CD14-positive monocyte (primary cell): ENCODE measurements at regions not wholly inside any gene's neighbourhood (a gene's known extent, or its start where the extent isn't known, plus 50 kb on each side); places are given as distances from the start of the nearest gene placed in this dataset.

Experiments used
- DNase-seq, 3 donors: peaks; one replicate each; pipeline ENCODE4 v3.0.0-alpha.2; 2011 to 2022
- H2AFZ ChIP-seq: 2 replicates; pipeline ENCODE4 v1.6.0; 2012; ENCODE audit warnings: mild to moderate bottlenecking, low read depth, low read length, inconsistent platforms; ENCODE audit not compliant: insufficient read depth, poor library complexity, severe bottlenecking
- H3K27ac ChIP-seq, 2 donors: 1 replicate in 1 of 2; 2 replicates in 1 of 2; pipeline ENCODE4 v1.5.1; 2012 to 2013; ENCODE audit warnings: low read length in 2 of 2, control low read depth in 1 of 2, inconsistent platforms in 1 of 2, low read depth in 1 of 2, mild to moderate bottlenecking in 1 of 2
- H3K27me3 ChIP-seq, 2 donors: one replicate each; pipeline versions ENCODE4 v1.6.0 to v1.6.1; 2011 to 2013; ENCODE audit warnings: low read length in 2 of 2; ENCODE audit not compliant: control insufficient read depth in 2 of 2, insufficient read depth in 2 of 2
- H3K36me3 ChIP-seq, 2 donors: replicated peaks in 1 of 2; 1 replicate in 1 of 2; 2 replicates in 1 of 2; pipeline versions ENCODE4 v1.5.1 to v1.6.1; 2012 to 2013; ENCODE audit warnings: low read length in 2 of 2, control low read depth in 1 of 2, inconsistent platforms in 1 of 2, mild to moderate bottlenecking in 1 of 2; ENCODE audit not compliant: insufficient read depth in 2 of 2, control insufficient read depth in 1 of 2
- H3K4me1 ChIP-seq, 2 donors: 1 replicate in 1 of 2; 2 replicates in 1 of 2; pipeline versions ENCODE4 v1.5.1 to v1.6.1; 2012 to 2013; ENCODE audit warnings: low read length in 2 of 2, control low read depth in 1 of 2, inconsistent platforms in 1 of 2, mild to moderate bottlenecking in 1 of 2, moderate library complexity in 1 of 2; ENCODE audit not compliant: insufficient read depth in 2 of 2, control insufficient read depth in 1 of 2
- H3K4me2 ChIP-seq: replicated peaks from 2 replicates; pipeline ENCODE3; 2012; ENCODE audit warnings: low read length, moderate library complexity, mild to moderate bottlenecking; ENCODE audit not compliant: poor library complexity, severe bottlenecking; ENCODE audit errors: extremely low read depth
- H3K4me3 ChIP-seq, 3 experiments: fragments of 200-600 bp in 1 of 3; sonication (generic) in 1 of 3; replicated peaks in 1 of 3; 1 replicate in 2 of 3; 2 replicates in 1 of 3; pipeline ENCODE4 v1.5.1; 2011 to 2013; ENCODE audit warnings: low read length in 3 of 3, mild to moderate bottlenecking in 3 of 3, control low read depth in 2 of 3, low read depth in 2 of 3, inconsistent platforms in 1 of 3, moderate library complexity in 1 of 3
- H3K79me2 ChIP-seq: 2 replicates; pipeline ENCODE4 v1.6.0; 2012; ENCODE audit warnings: mild to moderate bottlenecking, control low read depth, inconsistent platforms, low read length, moderate library complexity; ENCODE audit not compliant: insufficient read depth
- H3K9ac ChIP-seq: 2 replicates; pipeline ENCODE4 v1.6.0; 2017; ENCODE audit warnings: low read length, mild to moderate bottlenecking; ENCODE audit not compliant: insufficient read depth, poor library complexity, severe bottlenecking
- H3K9me3 ChIP-seq, 2 donors: replicated peaks in 1 of 2; 1 replicate in 1 of 2; 2 replicates in 1 of 2; pipeline versions ENCODE4 v1.5.1 to v1.6.1; 2012 to 2013; ENCODE audit warnings: low read length in 2 of 2, control low read depth in 1 of 2; ENCODE audit not compliant: control insufficient read depth in 1 of 2, insufficient read depth in 1 of 2
- H4K20me1 ChIP-seq: 2 replicates; pipeline ENCODE4 v1.6.0; 2012; ENCODE audit warnings: mild to moderate bottlenecking, low read length, control low read depth, moderate library complexity; ENCODE audit not compliant: insufficient read depth
- H3K27ac Mint-ChIP-seq, 7 donors: one replicate each; pipeline ENCODE4 v1.8.0; 2020; ENCODE audit warnings: mild to moderate bottlenecking in 7 of 7, mixed read lengths in 7 of 7, moderate library complexity in 6 of 7, inconsistent platforms in 2 of 7
- H3K27me3 Mint-ChIP-seq, 3 donors: one replicate each; pipeline ENCODE4 v1.8.0; 2021 to 2022; ENCODE audit warnings: low read depth in 3 of 3, mild to moderate bottlenecking in 3 of 3, mixed read lengths in 3 of 3, moderate library complexity in 3 of 3, inconsistent platforms in 1 of 3
- H3K36me3 Mint-ChIP-seq, 2 donors: one replicate each; pipeline ENCODE4 v1.8.0; 2020; ENCODE audit warnings: mixed read lengths in 2 of 2, inconsistent platforms in 1 of 2, mild to moderate bottlenecking in 1 of 2
- H3K4me1 Mint-ChIP-seq: one replicate; pipeline ENCODE4 v1.8.0; 2020; ENCODE audit warnings: mild to moderate bottlenecking, mixed read lengths
- H3K4me3 Mint-ChIP-seq, 2 donors: one replicate each; pipeline ENCODE4 v1.8.0; 2020; ENCODE audit warnings: mild to moderate bottlenecking in 2 of 2, mixed read lengths in 2 of 2, moderate library complexity in 1 of 2
- H3K9me3 Mint-ChIP-seq, 7 donors: one replicate each; pipeline ENCODE4 v1.8.0; 2020 to 2022; ENCODE audit warnings: mixed read lengths in 7 of 7, mild to moderate bottlenecking in 6 of 7, moderate library complexity in 6 of 7, inconsistent platforms in 2 of 7
- WGBS: methylation state at CpG from one replicate; pipeline ENCODE4 v1.1.5; 2013; ENCODE audit warnings: missing lambda C conversion rate; ENCODE audit not compliant: insufficient coverage; 5-methylcytosine and 5-hydroxymethylcytosine counted together
- intact Hi-C, 2 donors: fragments of 100-400 bp; cut with micrococcal nuclease; formaldehyde crosslinking; loops; one replicate each; pipeline versions ENCODE4 v1.15.0 to v1.15.1; 2023
- TF ChIP-seq, protein P1 (sequence below): fragments of 200-600 bp; IDR thresholded peaks from one replicate; pipeline ENCODE4 v1.8.0; 2022; ENCODE audit warnings: antibody characterized with exemption, mild to moderate bottlenecking

DNA sequence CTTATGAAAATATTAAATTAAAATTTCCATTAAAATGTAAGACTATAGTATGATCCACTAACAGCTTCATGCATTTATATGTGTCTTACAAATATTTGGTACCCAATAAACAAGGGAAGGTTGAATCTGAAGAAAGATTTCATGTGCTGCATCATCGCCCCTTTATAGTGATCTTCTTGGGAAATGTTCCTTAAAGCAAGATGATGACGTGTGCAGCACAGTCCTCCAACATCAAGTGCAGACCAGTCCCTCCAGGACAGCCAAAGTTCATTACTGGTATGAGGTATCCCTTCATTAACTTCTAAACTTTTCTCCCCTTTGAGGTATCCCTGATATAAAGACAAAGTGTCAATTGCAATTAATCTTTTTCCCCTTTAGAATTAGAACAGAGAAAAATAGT is 567.0 kb downstream of the METTL15 start:
- intact Hi-C loops = no loop called here
- no peak for DNase-seq
- H3K4me1 ChIP-seq = no peaks in the 10 kb centered on the region
- no peaks in the 10 kb centered on the region for H3K27me3 ChIP-seq
- no peak overlapping the region for H3K4me2 ChIP-seq
- no peaks in the 10 kb centered on the region for H3K79me2 ChIP-seq
- H3K36me3 ChIP-seq = no peaks in the 10 kb centered on the region
- H3K9me3 ChIP-seq = no peaks in the 10 kb centered on the region
- no peak overlapping the region for H3K9ac ChIP-seq
- Mint-ChIP-seq H3K9me3 (no peaks in the 10 kb centered on the region), H3K4me3 (no peak overlapping the region), H3K4me1 (no peaks in the 10 kb centered on the region), H3K27ac (no peak overlapping the region), H3K36me3 (no peaks in the 10 kb centered on the region), H3K27me3 (no peaks in the 10 kb centered on the region)
- no peak overlapping the region for H3K4me3 ChIP-seq
- no peaks in the 10 kb centered on the region for H4K20me1 ChIP-seq
- WGBS = no CpG with 5 or more reads among the region's 2 CpGs
- TF ChIP-seq, protein P1, sequence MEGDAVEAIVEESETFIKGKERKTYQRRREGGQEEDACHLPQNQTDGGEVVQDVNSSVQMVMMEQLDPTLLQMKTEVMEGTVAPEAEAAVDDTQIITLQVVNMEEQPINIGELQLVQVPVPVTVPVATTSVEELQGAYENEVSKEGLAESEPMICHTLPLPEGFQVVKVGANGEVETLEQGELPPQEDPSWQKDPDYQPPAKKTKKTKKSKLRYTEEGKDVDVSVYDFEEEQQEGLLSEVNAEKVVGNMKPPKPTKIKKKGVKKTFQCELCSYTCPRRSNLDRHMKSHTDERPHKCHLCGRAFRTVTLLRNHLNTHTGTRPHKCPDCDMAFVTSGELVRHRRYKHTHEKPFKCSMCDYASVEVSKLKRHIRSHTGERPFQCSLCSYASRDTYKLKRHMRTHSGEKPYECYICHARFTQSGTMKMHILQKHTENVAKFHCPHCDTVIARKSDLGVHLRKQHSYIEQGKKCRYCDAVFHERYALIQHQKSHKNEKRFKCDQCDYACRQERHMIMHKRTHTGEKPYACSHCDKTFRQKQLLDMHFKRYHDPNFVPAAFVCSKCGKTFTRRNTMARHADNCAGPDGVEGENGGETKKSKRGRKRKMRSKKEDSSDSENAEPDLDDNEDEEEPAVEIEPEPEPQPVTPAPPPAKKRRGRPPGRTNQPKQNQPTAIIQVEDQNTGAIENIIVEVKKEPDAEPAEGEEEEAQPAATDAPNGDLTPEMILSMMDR = no peak
- no peak overlapping the region for H2AFZ ChIP-seq
- no peak overlapping the region for H3K27ac ChIP-seq

DNA sequence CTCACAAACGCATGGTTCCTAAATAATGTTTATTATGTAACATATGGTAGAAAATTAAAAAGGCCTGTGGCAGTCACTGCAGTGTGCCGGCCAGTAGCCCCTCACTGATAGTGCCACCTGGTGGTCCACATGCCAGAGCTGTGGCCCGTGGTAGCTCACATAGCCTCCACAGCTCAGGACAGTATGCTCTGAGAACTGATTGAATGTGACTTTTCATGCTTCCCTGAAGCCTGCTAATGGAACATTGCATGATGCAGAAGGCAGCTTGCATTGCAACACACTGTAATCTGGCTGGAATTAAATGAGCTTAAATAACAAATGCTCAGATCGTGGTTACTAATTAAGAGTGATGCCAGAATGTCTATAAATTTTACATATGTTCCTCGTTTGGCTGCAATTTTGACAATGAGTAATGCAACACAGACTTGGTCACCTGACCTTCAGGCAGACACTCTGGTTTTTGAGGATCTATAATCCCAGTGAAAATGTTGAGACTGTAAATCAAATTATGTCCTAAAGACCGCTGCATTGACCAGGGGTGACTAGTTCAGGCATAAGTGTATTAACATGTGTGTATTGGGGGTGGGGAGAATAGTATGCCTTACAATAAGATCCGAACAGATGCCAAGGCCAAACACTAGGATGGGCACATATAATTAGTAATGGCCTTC is 566.4 kb downstream of the METTL15 start:
- H3K9me3 Mint-ChIP-seq = no peaks in the 10 kb centered on the region
- H3K4me3 Mint-ChIP-seq = no peak overlapping the region
- Histone ChIP-seq H3K36me3 (no peaks in the 10 kb centered on the region), H3K9ac (no peak overlapping the region), H3K4me3 (no peak overlapping the region), H3K27ac (no peak overlapping the region), H4K20me1 (no peaks in the 10 kb centered on the region), H3K9me3 (no peaks in the 10 kb centered on the region), H3K4me2 (no peak overlapping the region), H3K79me2 (no peaks in the 10 kb centered on the region), H2AFZ (no peak overlapping the region), H3K27me3 (no peaks in the 10 kb centered on the region), H3K4me1 (no peaks in the 10 kb centered on the region)
- no peak for DNase-seq
- intact Hi-C loops = no loop called here
- no peak overlapping the region for H3K27ac Mint-ChIP-seq
- H3K36me3 Mint-ChIP-seq = no peaks in the 10 kb centered on the region
- no peaks in the 10 kb centered on the region for H3K27me3 Mint-ChIP-seq
- 51% methylated on average over 4 of the region's 7 CpGs for WGBS
- no peaks in the 10 kb centered on the region for H3K4me1 Mint-ChIP-seq
- TF ChIP-seq, protein P1 = no peak
